GM23338 (cell line): ENCODE measurements at regions not wholly inside any gene's neighbourhood (a gene's known extent, or its start where the extent isn't known, plus 50 kb on each side); places are given as distances from the start of the nearest gene placed in this dataset.
"Not testable (repeated sequence)": the region's sequence is repeated elsewhere in the genome, so short reads cannot be mapped to it uniquely, and the experiment has no call there.

Source experiments
- ATAC-seq: fragments of 200-7000 bp; cut with Tn5 transposase; 3 replicates; pipeline ENCODE4 v1.9.1; 2020
- DNase-seq: peaks from one replicate; pipeline ENCODE4 v3.0.0-alpha.2; 2015; ENCODE audit warnings: low spot score
- H2AFZ ChIP-seq: fragments of 200-600 bp; sonication (generic); 2 replicates; pipeline ENCODE4 v1.8.0; 2016; ENCODE audit warnings: antibody characterized with exemption, mild to moderate bottlenecking, moderate library complexity
- H3F3A ChIP-seq: fragments of 200-600 bp; sonication (generic); replicated peaks from 2 replicates; pipeline ENCODE4 v1.8.0; 2017; ENCODE audit warnings: antibody characterized with exemption, mixed run types, low read depth
- H3K27ac ChIP-seq: fragments of 200-600 bp; sonication (generic); 2 replicates; pipeline ENCODE4 v1.6.1; 2016; ENCODE audit warnings: low read depth
- H3K27me3 ChIP-seq: fragments of 200-600 bp; sonication (generic); 2 replicates; pipeline ENCODE4 v1.8.0; 2016; ENCODE audit warnings: mild to moderate bottlenecking, mixed run types, moderate library complexity; ENCODE audit not compliant: insufficient read depth
- H3K36me3 ChIP-seq: fragments of 200-600 bp; sonication (generic); 2 replicates; pipeline ENCODE4 v1.8.0; 2016; ENCODE audit warnings: mild to moderate bottlenecking; ENCODE audit not compliant: insufficient read depth
- H3K4me1 ChIP-seq: fragments of 200-600 bp; sonication (generic); 2 replicates; pipeline ENCODE4 v1.8.0; 2016; ENCODE audit warnings: mild to moderate bottlenecking, moderate library complexity; ENCODE audit not compliant: insufficient read depth
- H3K4me2 ChIP-seq: fragments of 200-600 bp; sonication (generic); 2 replicates; pipeline ENCODE4 v1.7.1; 2017; ENCODE audit warnings: mixed run types
- H3K4me3 ChIP-seq: fragments of 200-600 bp; sonication (generic); 2 replicates; pipeline ENCODE4 v1.6.1; 2016; ENCODE audit warnings: mixed run types
- H3K79me2 ChIP-seq: fragments of 200-600 bp; sonication (generic); replicated peaks from 2 replicates; pipeline ENCODE4 v1.8.0; 2017; ENCODE audit warnings: mild to moderate bottlenecking; ENCODE audit not compliant: insufficient read depth
- H3K9me2 ChIP-seq: fragments of 200-600 bp; sonication (generic); 2 replicates; pipeline ENCODE4 v1.8.0; 2017; ENCODE audit not compliant: insufficient read depth
- H4K20me1 ChIP-seq: fragments of 200-600 bp; sonication (generic); replicated peaks from 2 replicates; pipeline ENCODE4 v1.8.0; 2017; ENCODE audit warnings: mild to moderate bottlenecking; ENCODE audit not compliant: insufficient read depth
- H3K27ac Mint-ChIP-seq: 2 replicates; pipeline ENCODE4 v1.8.0; 2020; ENCODE audit warnings: inconsistent platforms, mild to moderate bottlenecking, moderate library complexity, mixed read lengths
- H3K27me3 Mint-ChIP-seq: 3 replicates; pipeline ENCODE4 v1.8.0; 2022; ENCODE audit warnings: low read depth, mild to moderate bottlenecking, moderate library complexity, mixed read lengths, inconsistent platforms; ENCODE audit not compliant: insufficient read depth, poor library complexity
- H3K36me3 Mint-ChIP-seq: 3 replicates; pipeline ENCODE4 v1.8.0; 2021; ENCODE audit warnings: low read depth, mild to moderate bottlenecking, inconsistent platforms, moderate library complexity, mixed read lengths
- H3K4me1 Mint-ChIP-seq: 3 replicates; pipeline ENCODE4 v1.8.0; 2020; ENCODE audit warnings: mild to moderate bottlenecking, inconsistent platforms, mixed read lengths
- H3K4me3 Mint-ChIP-seq: 3 replicates; pipeline ENCODE4 v1.8.0; 2021; ENCODE audit warnings: moderate library complexity, mild to moderate bottlenecking, inconsistent platforms, mixed read lengths
- H3K9me3 Mint-ChIP-seq: 3 replicates; pipeline ENCODE4 v1.8.0; 2020; ENCODE audit warnings: moderate library complexity, mild to moderate bottlenecking, inconsistent platforms, mixed read lengths
- CREB1 ChIP-seq: fragments of 250-450 bp; sonication (Bioruptor Pico); IDR thresholded peaks from 2 replicates; pipeline ENCODE4 v1.5.0; 2020; ENCODE audit warnings: low read depth, mild to moderate bottlenecking, moderate library complexity
- CTCF ChIP-seq, 2 experiments: fragments of 200-600 bp in 1 of 2; sonication (generic) in 1 of 2; conservative IDR thresholded peaks; 2 replicates each; pipeline versions ENCODE4 v1.5.1 to v1.6.1; 2016 to 2017; ENCODE audit warnings: antibody characterized with exemption in 2 of 2, low read depth in 2 of 2, mild to moderate bottlenecking in 2 of 2, moderate library complexity in 1 of 2
- ETS1 ChIP-seq: IDR thresholded peaks from 2 replicates; pipeline ENCODE4 v1.6.1; 2016; ENCODE audit warnings: antibody characterized with exemption
- EZH2 ChIP-seq: fragments of 200-600 bp; sonication (generic); IDR thresholded peaks from one replicate; pipeline ENCODE4 v1.8.0; 2017; ENCODE audit warnings: antibody characterized with exemption, mild to moderate bottlenecking, low read depth; ENCODE audit not compliant: unreplicated experiment
- EZH2phosphoT487 ChIP-seq: fragments of 200-600 bp; sonication (generic); IDR thresholded peaks from one replicate; pipeline ENCODE4 v1.8.1; 2018; ENCODE audit warnings: antibody characterized with exemption; ENCODE audit not compliant: unreplicated experiment
- JUNB ChIP-seq: IDR thresholded peaks from one replicate; pipeline ENCODE4 v1.6.1; 2016; ENCODE audit warnings: antibody characterized with exemption; ENCODE audit not compliant: unreplicated experiment
- NANOG ChIP-seq: IDR thresholded peaks from 2 replicates; pipeline ENCODE4 v1.6.1; 2016; ENCODE audit warnings: antibody characterized with exemption, borderline replicate concordance
- POLR2AphosphoS5 ChIP-seq: IDR thresholded peaks from 2 replicates; pipeline ENCODE4 v1.6.1; 2016; ENCODE audit warnings: antibody characterized with exemption, low read depth
- REST ChIP-seq: IDR thresholded peaks from one replicate; pipeline ENCODE4 v1.6.1; 2018; ENCODE audit warnings: antibody characterized with exemption; ENCODE audit not compliant: unreplicated experiment
- STAT1 ChIP-seq: IDR thresholded peaks from one replicate; pipeline ENCODE4 v1.6.1; 2016; ENCODE audit warnings: antibody characterized with exemption; ENCODE audit not compliant: unreplicated experiment
- ZNF114 ChIP-seq: fragments of 250-450 bp; sonication (Bioruptor Pico); IDR thresholded peaks from 2 replicates; pipeline ENCODE4 v1.5.0; 2020; ENCODE audit warnings: mild to moderate bottlenecking, moderate library complexity
- ZNF331 ChIP-seq: fragments of 250-450 bp; sonication (Bioruptor Pico); IDR thresholded peaks from 2 replicates; pipeline ENCODE4 v1.5.0; 2020; ENCODE audit warnings: low read depth, mild to moderate bottlenecking, moderate library complexity
- ZNF462 ChIP-seq: fragments of 250-450 bp; sonication (Bioruptor Pico); IDR thresholded peaks from 2 replicates; pipeline ENCODE4 v1.5.0; 2020; ENCODE audit warnings: mild to moderate bottlenecking, moderate library complexity

GRCh38 chr12:91741932-91742331 is 403.7 kb downstream of the BTG1 start:
- no peaks in the 10 kb centered on the region for H3K9me2 ChIP-seq
- no peak overlapping the region for H3K4me3 Mint-ChIP-seq
- no peaks in the 10 kb centered on the region for H3K27me3 ChIP-seq
- no peaks in the 10 kb centered on the region for H3K4me1 ChIP-seq
- no peak overlapping the region for H3K27ac ChIP-seq
- H3K4me2 ChIP-seq: no peak overlapping the region
- no peak overlapping the region for H3K4me3 ChIP-seq
- DNase-seq (no peak), ATAC-seq (no peak)
- H3K27ac Mint-ChIP-seq: no peak overlapping the region
- TF ChIP-seq ZNF462: no peak
- no peak for TF ChIP-seq CREB1
- no peak for TF ChIP-seq JUNB
- no peak for TF ChIP-seq ZNF331
- TF ChIP-seq STAT1: no peak
- no peak for TF ChIP-seq POLR2AphosphoS5
- no peak for TF ChIP-seq NANOG
- TF ChIP-seq ZNF114 (CRISPR knock-in tag): no peak
- no peak for TF ChIP-seq EZH2
- no peak for TF ChIP-seq CTCF (conservative IDR thresholded peaks at IDR 0.05; ENCODE audit: low read depth in 2 of 2)
- no peak for TF ChIP-seq ETS1
- no peak for TF ChIP-seq EZH2phosphoT487
- TF ChIP-seq REST: no peak
- H3K79me2 ChIP-seq: no peaks in the 10 kb centered on the region
- H2AFZ ChIP-seq: no peak overlapping the region
- H3K9me3 Mint-ChIP-seq: no peaks in the 10 kb centered on the region; the same call in 1 of the 3 replicates
- H4K20me1 ChIP-seq: no peaks in the 10 kb centered on the region
- no peaks in the 10 kb centered on the region for H3K36me3 ChIP-seq
- no peaks in the 10 kb centered on the region for H3K36me3 Mint-ChIP-seq
- H3K27me3 Mint-ChIP-seq: no peaks in the 10 kb centered on the region
- H3K4me1 Mint-ChIP-seq: no peaks in the 10 kb centered on the region
- H3F3A ChIP-seq: no peaks in the 10 kb centered on the region

DNA sequence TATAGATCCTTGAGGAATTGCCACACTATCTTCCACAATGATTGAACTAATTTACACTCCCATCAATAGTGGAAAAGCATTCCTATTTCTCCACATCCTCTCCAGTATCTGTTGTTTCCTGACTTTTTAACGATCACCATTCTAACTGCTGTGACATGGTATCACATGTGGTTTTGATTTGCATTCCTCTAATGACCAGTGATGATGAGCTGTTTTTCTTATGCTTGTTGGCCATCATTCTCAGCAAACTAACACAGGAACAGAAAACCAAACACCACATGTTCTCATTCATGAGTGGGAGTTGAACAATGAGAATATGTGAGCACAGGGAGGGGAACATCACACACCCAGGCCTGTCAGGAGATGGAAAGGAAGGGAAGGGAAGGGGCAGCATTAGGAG is 411.8 kb downstream of the BTG1 start:
- not testable (repeated sequence) for H3K4me2 ChIP-seq, H3K27ac Mint-ChIP-seq, H3K79me2 ChIP-seq, H3K4me1 ChIP-seq, H4K20me1 ChIP-seq, H2AFZ ChIP-seq, H3K27me3 ChIP-seq, ATAC-seq, H3K36me3 ChIP-seq, H3K4me3 Mint-ChIP-seq, H3K36me3 Mint-ChIP-seq, H3K27ac ChIP-seq, H3F3A ChIP-seq, DNase-seq, H3K4me1 Mint-ChIP-seq, H3K27me3 Mint-ChIP-seq, H3K9me2 ChIP-seq, H3K9me3 Mint-ChIP-seq, H3K4me3 ChIP-seq
